DMS153 (cell line): ENCODE measurements at regions not wholly inside any gene's neighbourhood (a gene's known extent, or its start where the extent isn't known, plus 50 kb on each side); places are given as distances from the start of the nearest gene placed in this dataset.
"Not testable (repeated sequence)": the region's sequence is repeated elsewhere in the genome, so short reads cannot be mapped to it uniquely, and the experiment has no call there.

ENCODE experiments used
- DNase-seq: peaks from one replicate; lab custom pipeline; 2025; lab: John Stamatoyannopoulos, UW

GRCh38 chr16:13471036-13471435, 448.9 kb upstream of the ERCC4 start:
- DNase-seq = no peak

- no peak for DNase-seq
Observed at GRCh38 chr16:13478991-13479390, 441.0 kb upstream of the ERCC4 start.

GRCh38 chr16:13479549-13479948, 440.4 kb upstream of the ERCC4 start:
- DNase-seq = no peak

- no peak for DNase-seq
Observed at GRCh38 chr16:13480801-13481200, 439.2 kb upstream of the ERCC4 start.

- DNase-seq = no peak
Observed at GRCh38 chr16:13483121-13483520, 436.8 kb upstream of the ERCC4 start.

- DNase-seq = not testable (repeated sequence)
Observed at GRCh38 chr16:13489416-13489815, 430.5 kb upstream of the ERCC4 start.

- no peak for DNase-seq
Observed at GRCh38 chr16:13492046-13492445, 427.9 kb upstream of the ERCC4 start.

GRCh38 chr16:13503960-13504635, 415.9 kb upstream of the ERCC4 start:
- no peak for DNase-seq

- no peak for DNase-seq
Observed at GRCh38 chr16:13507530-13507929, 412.4 kb upstream of the ERCC4 start.

GRCh38 chr16:13510425-13511151, 409.4 kb upstream of the ERCC4 start:
- DNase-seq = no peak

- DNase-seq = no peak
Observed at GRCh38 chr16:13517841-13518240, 402.1 kb upstream of the ERCC4 start.

- DNase-seq = no peak
Observed at GRCh38 chr16:13519871-13520270, 400.1 kb upstream of the ERCC4 start.

GRCh38 chr16:13521356-13521755, 398.6 kb upstream of the ERCC4 start:
- no peak for DNase-seq

- no peak for DNase-seq
Observed at GRCh38 chr16:13527332-13527731, 392.6 kb upstream of the ERCC4 start.

GRCh38 chr16:13528691-13529090, 391.3 kb upstream of the ERCC4 start:
- no peak for DNase-seq

- no peak for DNase-seq
Observed at GRCh38 chr16:13529193-13529982, 390.6 kb upstream of the ERCC4 start.

GRCh38 chr16:13540771-13541170, 379.2 kb upstream of the ERCC4 start:
- no peak for DNase-seq

- no peak for DNase-seq
Observed at GRCh38 chr16:13542284-13542683, 377.7 kb upstream of the ERCC4 start.

GRCh38 chr16:13543850-13544249, 376.1 kb upstream of the ERCC4 start:
- no peak for DNase-seq

GRCh38 chr16:13545271-13545670, 374.7 kb upstream of the ERCC4 start:
- DNase-seq = no peak

GRCh38 chr16:13550254-13550653, 369.7 kb upstream of the ERCC4 start:
- DNase-seq = no peak

- no peak for DNase-seq
Observed at GRCh38 chr16:13552062-13552959, 367.6 kb upstream of the ERCC4 start.
